ENCODE measurements at regions not wholly inside any gene's neighbourhood (a gene's known extent, or its start where the extent isn't known, plus 50 kb on each side); places are given as distances from the start of the nearest gene placed in this dataset.

- intact Hi-C loops (cut with DNase I): no loop called here
- DNase-seq (no peak), ATAC-seq (no peak)
- Histone ChIP-seq H3K4me3 (no peak overlapping the region), H3K36me3 (no peaks in the 10 kb centered on the region), H3K9me3 (peaks cover 0 to 7% of the 10 kb centered on the region in 2 donors), H3K27me3 (no peaks in the 10 kb centered on the region), H3K4me1 (no peaks in the 10 kb centered on the region), H3K27ac (no peak overlapping the region)
- TF ChIP-seq CTCF (IDR thresholded peaks at IDR 0.05): no peak
Measured at GRCh38 chr12:31780096-31780495, 51.3 kb upstream of the AMN1 start.

- DNase-seq (no peak), ATAC-seq (no peak)
- no peak for TF ChIP-seq CTCF (IDR thresholded peaks at IDR 0.05)
- Histone ChIP-seq H3K36me3 (no peaks in the 10 kb centered on the region), H3K9me3 (no peaks in the 10 kb centered on the region), H3K4me1 (peaks cover 0 to 2% of the 10 kb centered on the region in 2 donors), H3K27ac (no peak overlapping the region), H3K27me3 (no peaks in the 10 kb centered on the region), H3K4me3 (no peak overlapping the region)
- intact Hi-C loops (cut with DNase I): no loop called here
Measured at GRCh38 chr12:31778687-31779086, 49.9 kb upstream of the AMN1 start.
